Gastroesophageal sphincter (tissue), 4 donors: ENCODE measurements at regions not wholly inside any gene's neighbourhood (a gene's known extent, or its start where the extent isn't known, plus 50 kb on each side); places are given as distances from the start of the nearest gene placed in this dataset.

Source experiments
- ATAC-seq: fragments of 150-250 bp; one replicate; pipeline ENCODE4 v1.9.1; 2016; ENCODE audit warnings: mild to moderate bottlenecking, moderate library complexity
- H3K27ac ChIP-seq, 4 donors: fragments of 200-600 bp; sonication (generic) in 3 of 4; 1 replicate in 3 of 4; 2 replicates in 1 of 4; pipeline ENCODE4 v1.5.1; 2016 to 2019
- H3K27me3 ChIP-seq: fragments of 200-600 bp; sonication (generic); one replicate; pipeline ENCODE4 v1.5.1; 2019
- H3K36me3 ChIP-seq, 2 donors: fragments of 200-600 bp; sonication (generic); one replicate each; pipeline ENCODE4 v1.5.1; 2019; ENCODE audit warnings: control low read depth in 1 of 2
- H3K4me1 ChIP-seq, 3 donors: fragments of 200-600 bp; sonication (generic); 1 replicate in 2 of 3; 2 replicates in 1 of 3; pipeline ENCODE4 v1.5.1; 2016 to 2019; ENCODE audit warnings: control low read depth in 2 of 3
- H3K4me3 ChIP-seq, 2 donors: fragments of 200-600 bp; sonication (generic); one replicate each; pipeline ENCODE4 v1.5.1; 2019; ENCODE audit warnings: mild to moderate bottlenecking in 1 of 2, moderate library complexity in 1 of 2
- H3K9me3 ChIP-seq, 3 donors: fragments of 200-600 bp; sonication (generic); one replicate each; pipeline ENCODE4 v1.5.1; 2017 to 2019; ENCODE audit warnings: control low read depth in 2 of 3
- EP300 ChIP-seq: sonication (generic); formaldehyde crosslinking; IDR thresholded peaks from one replicate; pipeline ENCODE4 v1.6.1; 2017; ENCODE audit warnings: antibody characterized with exemption, mild to moderate bottlenecking
- POLR2A ChIP-seq, 2 donors: fragments of 450-650 bp; IDR thresholded peaks; one replicate each; pipeline ENCODE4 v1.6.1; 2017; ENCODE audit warnings: antibody characterized with exemption in 2 of 2, mild to moderate bottlenecking in 2 of 2, moderate library complexity in 1 of 2
- POLR2AphosphoS5 ChIP-seq: sonication (generic); formaldehyde crosslinking; IDR thresholded peaks from one replicate; pipeline ENCODE4 v1.6.1; 2017; ENCODE audit warnings: antibody characterized with exemption
- WGBS, 2 donors: methylation state at CpG; one replicate each; pipeline ENCODE4 v1.1.5; 2018; ENCODE audit warnings: low coverage in 1 of 2; 5-methylcytosine and 5-hydroxymethylcytosine counted together
- TF ChIP-seq, protein P1 (sequence below), 4 experiments: fragments of 200-600 bp in 2 of 4; fragments of 450-650 bp in 2 of 4; sonication (generic) in 1 of 4; IDR thresholded peaks; one replicate each; pipeline ENCODE4 v1.5.1; 2017 to 2019; ENCODE audit warnings: antibody characterized with exemption in 4 of 4, mild to moderate bottlenecking in 2 of 4, moderate library complexity in 2 of 4

DNA sequence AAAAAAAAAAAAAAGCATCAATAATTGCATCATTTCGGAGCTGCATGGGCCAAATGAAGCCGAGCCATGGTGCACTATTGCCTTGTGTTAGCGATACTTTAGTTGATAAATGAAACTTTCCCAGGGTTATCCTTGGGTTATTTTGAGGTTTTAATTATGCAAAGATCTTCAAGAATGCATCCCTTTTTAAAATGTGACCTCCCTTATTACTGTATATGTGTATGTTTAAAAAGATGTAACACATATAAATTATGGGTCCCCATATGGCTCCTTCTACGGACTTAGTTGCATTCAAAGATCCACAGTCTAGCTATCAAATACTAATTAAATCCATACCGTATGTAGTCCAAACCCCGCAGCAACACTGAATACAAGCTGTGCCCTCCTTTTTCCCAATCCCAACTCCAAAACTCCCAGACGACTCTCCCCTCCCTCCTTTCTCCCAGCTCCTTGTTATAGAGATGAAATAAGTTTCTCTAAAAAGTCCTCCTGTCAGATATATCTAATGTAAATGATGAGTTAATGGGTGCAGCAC lies 129.3 kb upstream of the MAP1LC3B2 start:
- Histone ChIP-seq H3K9me3 (no peaks in the 10 kb centered on the region), H3K27me3 (no peaks in the 10 kb centered on the region), H3K36me3 (no peaks in the 10 kb centered on the region), H3K4me3 (no peak overlapping the region), H3K27ac (no peak overlapping the region), H3K4me1 (peaks cover 4 to 30% (median 10%) of the 10 kb centered on the region in 3 donors)
- 71 to 83% methylated on average over 7 of the region's 7 CpGs for WGBS, 2 donors
- TF ChIP-seq, protein P1, sequence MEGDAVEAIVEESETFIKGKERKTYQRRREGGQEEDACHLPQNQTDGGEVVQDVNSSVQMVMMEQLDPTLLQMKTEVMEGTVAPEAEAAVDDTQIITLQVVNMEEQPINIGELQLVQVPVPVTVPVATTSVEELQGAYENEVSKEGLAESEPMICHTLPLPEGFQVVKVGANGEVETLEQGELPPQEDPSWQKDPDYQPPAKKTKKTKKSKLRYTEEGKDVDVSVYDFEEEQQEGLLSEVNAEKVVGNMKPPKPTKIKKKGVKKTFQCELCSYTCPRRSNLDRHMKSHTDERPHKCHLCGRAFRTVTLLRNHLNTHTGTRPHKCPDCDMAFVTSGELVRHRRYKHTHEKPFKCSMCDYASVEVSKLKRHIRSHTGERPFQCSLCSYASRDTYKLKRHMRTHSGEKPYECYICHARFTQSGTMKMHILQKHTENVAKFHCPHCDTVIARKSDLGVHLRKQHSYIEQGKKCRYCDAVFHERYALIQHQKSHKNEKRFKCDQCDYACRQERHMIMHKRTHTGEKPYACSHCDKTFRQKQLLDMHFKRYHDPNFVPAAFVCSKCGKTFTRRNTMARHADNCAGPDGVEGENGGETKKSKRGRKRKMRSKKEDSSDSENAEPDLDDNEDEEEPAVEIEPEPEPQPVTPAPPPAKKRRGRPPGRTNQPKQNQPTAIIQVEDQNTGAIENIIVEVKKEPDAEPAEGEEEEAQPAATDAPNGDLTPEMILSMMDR (IDR thresholded peaks at IDR 0.05), result no peak
- TF ChIP-seq EP300 (no peak), POLR2A (IDR thresholded peaks at IDR 0.05) (no peak), POLR2AphosphoS5 (no peak)
- ATAC-seq, result no peak

DNA sequence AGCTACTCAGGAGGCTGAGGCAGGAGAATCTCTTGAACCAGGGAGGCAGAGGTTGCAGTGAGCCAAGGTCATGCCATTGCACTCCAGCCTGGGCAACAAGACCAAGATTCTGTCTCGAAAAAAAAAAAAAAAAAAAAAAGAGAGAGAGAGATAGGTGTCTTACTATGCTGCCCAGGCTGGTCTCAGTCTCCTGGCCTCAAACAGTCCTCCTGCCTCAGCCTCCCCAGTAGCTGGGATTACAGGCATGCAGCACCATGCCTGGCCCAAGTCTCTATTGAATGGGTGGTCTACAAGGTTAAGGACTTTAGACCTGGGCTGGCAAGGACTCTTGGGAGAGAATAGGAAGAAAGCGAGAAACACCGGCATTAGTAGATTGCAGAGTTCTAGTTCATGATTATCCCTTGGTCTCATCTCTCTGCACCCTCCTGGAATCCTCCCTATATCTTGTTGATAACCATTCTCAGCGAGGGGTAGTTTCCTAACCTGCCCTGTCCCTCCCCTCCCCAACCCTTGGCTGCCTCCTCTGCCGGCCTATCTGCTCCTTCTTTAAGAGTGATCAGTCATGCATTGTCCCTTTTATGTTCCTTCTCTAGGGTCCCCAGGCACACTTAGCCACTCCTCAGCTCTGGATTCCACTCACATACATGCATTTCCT lies 128.1 kb upstream of the MAP1LC3B2 start:
- no peak for TF ChIP-seq POLR2A (IDR thresholded peaks at IDR 0.05)
- TF ChIP-seq POLR2AphosphoS5, result no peak
- no peak for TF ChIP-seq EP300
- TF ChIP-seq, protein P1 (IDR thresholded peaks at IDR 0.05), result no peak
- no peaks in the 10 kb centered on the region for H3K9me3 ChIP-seq
- H3K27ac ChIP-seq, result no peak overlapping the region
- WGBS, 2 donors, result 87 to 100% methylated on average over 3 to 5 of the region's 5 CpGs
- ATAC-seq, result no peak
- peaks cover 4 to 33% (median 13%) of the 10 kb centered on the region in 3 donors for H3K4me1 ChIP-seq
- H3K27me3 ChIP-seq, result no peaks in the 10 kb centered on the region
- H3K4me3 ChIP-seq, result no peak overlapping the region
- no peaks in the 10 kb centered on the region for H3K36me3 ChIP-seq

DNA sequence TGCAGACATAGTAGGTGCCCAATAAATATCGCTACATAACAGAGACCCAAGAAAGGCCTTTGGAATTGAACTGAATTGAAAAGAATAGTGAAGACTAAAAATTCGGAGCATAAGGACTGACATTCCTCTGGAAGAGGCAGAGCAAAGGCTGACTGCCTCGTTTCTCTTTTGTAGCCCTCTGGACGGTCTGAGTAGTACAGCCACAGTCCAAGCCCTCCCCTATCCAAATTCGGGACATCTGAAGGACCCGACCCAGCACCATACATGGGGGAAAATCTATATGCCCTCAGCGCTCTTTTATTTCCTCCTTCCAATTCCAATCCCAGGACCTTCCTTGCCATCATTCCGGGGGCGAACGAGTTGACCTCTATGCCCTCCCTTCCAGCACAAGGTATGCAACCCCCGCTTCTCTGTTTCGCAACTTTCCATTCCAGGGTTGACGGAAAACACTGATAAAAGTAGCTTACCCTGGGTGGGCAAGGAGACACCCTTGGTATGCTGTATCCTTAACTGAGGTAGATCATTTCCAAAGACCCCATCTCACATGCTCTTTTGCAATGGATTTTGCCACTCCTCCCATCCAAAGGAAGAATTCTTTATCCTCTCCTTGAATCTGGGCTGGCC lies 127.4 kb upstream of the MAP1LC3B2 start:
- peak overlapping the region in 3 of 4 donors; percentile 9 to 55 (median 34) for H3K27ac ChIP-seq
- ATAC-seq, result no peak
- H3K27me3 ChIP-seq, result no peaks in the 10 kb centered on the region
- H3K4me3 ChIP-seq, result no peak overlapping the region
- peaks cover 4 to 34% (median 13%) of the 10 kb centered on the region in 3 donors for H3K4me1 ChIP-seq
- no peaks in the 10 kb centered on the region for H3K36me3 ChIP-seq
- WGBS, 2 donors, result 85 to 87% methylated on average over 11 to 12 of the region's 13 CpGs
- H3K9me3 ChIP-seq, result no peaks in the 10 kb centered on the region
- TF ChIP-seq EP300 (no peak), POLR2AphosphoS5 (no peak)

DNA sequence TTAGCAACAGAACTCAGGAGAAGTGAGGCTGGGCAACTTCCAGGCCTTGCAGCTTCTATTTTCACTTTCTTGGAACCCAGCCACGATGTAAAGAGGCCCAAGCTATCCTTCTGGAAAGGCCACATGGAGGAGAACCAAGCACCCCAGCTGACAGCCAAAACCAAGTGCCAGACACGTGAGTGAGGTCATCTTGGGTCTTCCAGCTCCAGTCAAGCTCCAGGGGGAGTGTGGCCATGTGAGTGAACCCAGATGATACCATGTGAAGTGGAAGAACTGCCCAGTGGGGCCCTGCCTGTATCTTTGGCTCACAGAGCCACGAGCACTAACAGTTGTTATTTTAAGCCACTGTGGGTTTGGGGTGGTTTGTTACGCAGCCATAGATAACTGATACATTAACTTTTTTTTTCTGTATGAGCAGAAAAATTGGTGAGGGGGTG lies 126.8 kb upstream of the MAP1LC3B2 start:
- no peak overlapping the region for H3K4me3 ChIP-seq
- TF ChIP-seq POLR2AphosphoS5, result peak; percentile 13
- TF ChIP-seq, protein P1 (IDR thresholded peaks at IDR 0.05), result no peak
- H3K27ac ChIP-seq, result peak overlapping the region in 3 of 4 donors; percentile 9 to 55 (median 34)
- ATAC-seq, result no peak
- no peaks in the 10 kb centered on the region for H3K27me3 ChIP-seq
- H3K9me3 ChIP-seq, result no peaks in the 10 kb centered on the region
- 35% methylated on average over 4 of the region's 4 CpGs; no CpG with 5 or more reads in 1 of the 2 donors for WGBS, 2 donors
- peaks cover 4 to 35% (median 13%) of the 10 kb centered on the region in 3 donors for H3K4me1 ChIP-seq
- H3K36me3 ChIP-seq, result no peaks in the 10 kb centered on the region

DNA sequence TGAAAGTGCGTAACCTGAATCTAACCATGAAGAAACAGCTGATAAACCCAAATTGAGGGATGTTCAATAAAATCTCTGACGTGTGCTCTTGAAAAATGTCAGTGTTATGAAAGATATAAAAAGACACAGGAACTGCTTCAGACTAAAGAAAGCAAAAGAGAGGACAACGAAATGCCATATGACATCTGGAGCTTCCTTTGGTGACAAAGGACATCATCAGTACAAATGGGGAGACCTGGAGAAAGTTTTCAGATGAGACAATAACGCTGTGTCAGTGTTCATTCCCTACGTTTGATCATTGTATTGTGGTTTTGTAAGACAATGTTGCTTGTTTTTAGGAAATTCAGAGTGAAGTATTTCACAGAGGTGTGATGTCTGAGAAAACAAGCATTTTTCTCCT lies 125.9 kb upstream of the MAP1LC3B2 start:
- Histone ChIP-seq H3K36me3 (no peaks in the 10 kb centered on the region), H3K4me1 (peaks cover 4 to 35% (median 13%) of the 10 kb centered on the region in 3 donors), H3K27me3 (no peaks in the 10 kb centered on the region), H3K9me3 (no peaks in the 10 kb centered on the region), H3K4me3 (no peak overlapping the region), H3K27ac (peak overlapping the region in 3 of 4 donors; percentile 80 to 89 (median 86))
- no peak for ATAC-seq
- TF ChIP-seq POLR2A (IDR thresholded peaks at IDR 0.05), result no peak
- no peak for TF ChIP-seq EP300
- TF ChIP-seq, protein P1 (IDR thresholded peaks at IDR 0.05), result no peak
- no peak for TF ChIP-seq POLR2AphosphoS5
- 80 to 82% methylated on average over 5 of the region's 5 CpGs for WGBS, 2 donors
